ENCODE measurements at regions not wholly inside any gene's neighbourhood (a gene's known extent, or its start where the extent isn't known, plus 50 kb on each side); places are given as distances from the start of the nearest gene placed in this dataset.

DNA sequence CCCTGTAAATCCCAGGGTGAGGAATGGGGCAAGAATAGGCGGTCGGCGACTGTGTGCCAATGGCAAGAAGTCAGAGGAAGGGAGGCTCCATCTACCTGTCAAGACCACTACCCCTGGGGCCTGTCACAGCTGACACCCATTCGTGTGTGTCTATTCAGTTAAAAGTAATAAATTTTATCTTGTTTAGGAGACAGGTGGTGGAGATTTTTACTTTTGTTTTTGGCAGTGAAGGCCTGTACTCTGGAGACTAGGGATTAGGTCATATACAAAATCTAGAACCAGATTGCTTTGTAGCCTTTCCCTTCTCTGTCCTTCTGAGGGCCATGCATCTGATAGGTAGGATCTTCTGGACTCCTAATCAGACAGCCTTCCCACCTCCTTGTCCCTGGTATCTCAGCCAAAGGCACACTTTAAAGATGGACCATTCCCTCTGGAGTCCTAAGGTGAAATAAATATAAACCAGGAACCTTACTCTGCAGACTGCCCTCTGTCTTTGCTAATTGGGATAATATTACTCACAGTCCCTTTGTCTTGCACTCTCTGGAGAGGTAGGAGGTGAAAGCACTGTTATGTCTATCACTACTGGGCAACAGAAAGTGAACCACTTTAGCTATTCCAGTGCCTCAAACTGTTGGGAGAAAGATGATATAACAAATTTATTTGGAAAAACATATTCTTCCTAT, 213.2 kb upstream of the ACTBL2 start:
- DNase-seq: no peak
- TF ChIP-seq GATA1 (IDR thresholded peaks at IDR 0.05; ENCODE audit: low read depth, low read length) (no peak), POLR2A (IDR thresholded peaks at IDR 0.05; ENCODE audit: low read length) (no peak)

DNA sequence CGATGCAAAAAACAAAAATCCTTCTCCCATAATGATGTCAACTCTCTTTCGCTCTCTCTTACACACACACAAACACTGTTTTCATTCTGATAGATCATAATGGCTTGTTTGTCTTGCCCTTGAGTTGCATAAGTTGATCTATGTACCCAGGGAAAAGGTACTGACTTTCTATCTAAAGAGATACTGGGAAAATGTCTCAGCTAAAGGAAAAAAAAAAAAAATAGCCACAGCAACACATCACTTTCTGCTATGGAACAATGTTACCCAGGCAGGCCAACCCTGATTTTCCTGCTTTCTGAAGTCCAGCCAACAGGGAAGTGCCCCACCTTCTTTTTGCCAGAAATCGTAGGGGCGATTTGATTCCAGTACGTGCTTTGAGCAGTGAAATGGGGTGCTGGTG, 212.6 kb upstream of the ACTBL2 start:
- TF ChIP-seq POLR2A (IDR thresholded peaks at IDR 0.05; ENCODE audit: low read length) (no peak), GATA1 (IDR thresholded peaks at IDR 0.05; ENCODE audit: low read depth, low read length) (no peak)
- no peak for DNase-seq

DNA sequence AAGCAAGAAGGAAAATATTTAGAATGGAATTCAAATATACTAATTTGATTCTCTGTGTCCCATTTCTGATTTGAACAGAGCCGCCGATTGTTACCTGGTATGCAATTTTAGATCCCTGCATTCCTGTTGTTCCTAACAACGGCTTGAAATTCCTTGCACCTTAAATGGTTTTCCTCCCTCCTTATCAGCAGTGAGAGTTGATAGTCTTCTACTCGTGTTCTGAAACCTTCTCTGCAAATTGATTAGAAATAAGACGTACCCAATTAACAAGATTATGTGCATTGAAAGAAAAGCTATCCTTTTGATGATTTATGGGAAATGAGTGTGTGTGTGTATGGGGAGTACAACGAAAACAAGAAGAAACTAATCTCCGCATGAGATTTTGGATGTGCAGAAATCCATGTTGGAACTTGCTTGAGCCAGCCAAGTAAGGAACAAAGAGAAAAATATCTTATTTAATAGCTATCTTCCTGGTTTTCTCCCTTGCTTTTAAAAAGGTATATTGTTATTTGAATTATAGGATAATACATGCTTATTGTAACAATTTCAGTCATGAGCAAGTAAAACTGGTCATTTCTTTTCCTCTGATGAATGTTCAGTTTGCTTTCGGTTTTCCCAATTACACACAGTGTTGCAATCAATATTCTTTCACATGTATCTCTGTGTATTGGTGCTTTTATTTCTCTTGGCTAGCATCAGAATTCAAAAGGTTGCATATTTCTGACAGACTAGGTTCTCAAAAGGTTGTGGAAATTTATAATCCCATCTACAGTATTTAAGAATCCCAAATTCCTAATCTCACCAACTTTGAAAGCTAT, 211.1 kb upstream of the ACTBL2 start:
- TF ChIP-seq GATA1 (IDR thresholded peaks at IDR 0.05; ENCODE audit: low read depth, low read length): no peak
- no peak for TF ChIP-seq POLR2A (IDR thresholded peaks at IDR 0.05; ENCODE audit: low read length)

DNA sequence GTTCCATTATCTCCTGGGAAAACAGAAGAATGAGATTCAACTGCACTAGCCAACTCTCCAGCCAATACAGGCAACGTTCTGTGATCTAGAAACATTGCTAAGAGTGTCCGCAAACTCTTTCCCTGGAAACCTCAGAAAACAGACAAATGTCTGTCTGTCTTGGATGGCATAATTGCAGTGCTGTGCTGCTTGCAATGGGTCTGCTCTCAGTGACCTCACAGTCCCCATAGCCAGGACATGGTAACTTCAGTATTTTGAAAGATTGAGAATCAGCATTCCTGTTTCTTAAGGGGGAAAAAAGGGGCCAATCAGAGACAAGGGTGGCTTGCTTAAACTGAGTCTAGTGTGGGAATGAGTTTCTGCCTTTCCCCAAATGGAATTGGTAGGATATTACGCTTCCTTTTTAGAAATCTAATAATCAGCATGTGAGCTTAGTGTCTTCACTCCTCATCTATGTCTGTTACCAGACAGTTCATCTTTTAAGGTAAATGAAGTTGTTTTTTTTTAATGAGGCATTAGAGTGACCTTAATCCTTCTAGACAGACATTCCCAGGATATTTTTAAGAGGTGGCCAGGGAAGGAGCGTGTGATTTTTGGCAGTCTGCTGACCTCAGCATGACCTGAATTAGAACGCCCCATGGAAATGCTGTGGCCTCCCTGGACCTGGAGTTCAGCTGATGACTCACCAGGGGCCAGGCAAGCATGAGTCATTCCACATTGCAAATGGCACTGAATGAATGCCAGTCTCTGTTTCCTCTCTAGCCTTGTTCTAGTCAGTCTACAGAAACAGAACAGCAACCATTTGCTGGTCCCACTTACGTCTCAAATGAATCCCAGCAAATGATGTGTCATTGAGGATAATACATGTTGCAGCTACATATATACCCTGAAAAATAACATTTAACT, 210.2 kb upstream of the ACTBL2 start:
- TF ChIP-seq GATA1 (IDR thresholded peaks at IDR 0.05; ENCODE audit: low read depth, low read length) (no peak), POLR2A (IDR thresholded peaks at IDR 0.05; ENCODE audit: low read length) (no peak)
- peak; percentile 12 to 74 for DNase-seq

More for the DNA sequence above, 211.1 kb upstream of the ACTBL2 start:
- DNase-seq: peak in 1 of 2 experiments; percentile 7

DNA sequence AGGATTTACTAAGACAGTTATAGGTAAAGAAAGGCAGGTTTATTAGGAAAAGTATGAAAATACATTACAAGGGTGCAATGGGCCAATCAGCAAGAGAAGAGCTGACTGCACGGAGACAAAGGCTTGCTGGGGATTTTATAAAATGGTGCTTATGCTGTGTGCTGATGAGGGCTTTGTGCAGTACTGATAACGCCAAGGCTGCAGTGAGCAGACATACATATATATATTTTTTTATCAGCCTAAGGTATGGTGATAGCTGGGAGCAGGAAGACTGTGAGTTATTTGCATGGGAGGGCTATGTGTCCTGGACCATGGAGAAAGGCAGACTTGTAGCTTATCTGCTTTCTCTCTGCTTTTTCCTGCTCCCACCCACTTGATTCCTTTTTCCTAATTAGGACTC, 208.1 kb upstream of the ACTBL2 start:
- no peak for TF ChIP-seq GATA1 (IDR thresholded peaks at IDR 0.05; ENCODE audit: low read depth, low read length)
- TF ChIP-seq POLR2A (IDR thresholded peaks at IDR 0.05; ENCODE audit: low read length): no peak
- DNase-seq: no peak

DNA sequence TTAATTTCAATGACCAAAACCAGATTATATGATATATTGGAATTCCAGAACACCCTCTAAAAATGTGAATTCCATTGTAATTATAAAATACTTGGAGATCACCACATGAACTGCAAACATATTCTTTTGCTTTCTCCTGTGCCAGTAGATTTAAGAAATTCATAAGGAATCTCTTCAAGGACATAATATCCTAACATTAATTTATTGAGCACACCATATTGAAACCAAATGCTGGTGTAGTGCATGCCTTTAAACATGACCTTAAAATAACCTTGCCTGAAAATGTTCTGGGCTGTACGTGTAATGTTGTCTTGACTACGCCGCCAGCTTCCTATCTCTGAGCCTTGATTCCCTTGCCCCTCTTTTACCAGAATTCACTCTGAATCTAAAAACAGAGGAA, 205.0 kb upstream of the ACTBL2 start:
- TF ChIP-seq GATA1 (IDR thresholded peaks at IDR 0.05; ENCODE audit: low read depth, low read length) (no peak), POLR2A (IDR thresholded peaks at IDR 0.05; ENCODE audit: low read length) (no peak)
- no peak for DNase-seq

DNA sequence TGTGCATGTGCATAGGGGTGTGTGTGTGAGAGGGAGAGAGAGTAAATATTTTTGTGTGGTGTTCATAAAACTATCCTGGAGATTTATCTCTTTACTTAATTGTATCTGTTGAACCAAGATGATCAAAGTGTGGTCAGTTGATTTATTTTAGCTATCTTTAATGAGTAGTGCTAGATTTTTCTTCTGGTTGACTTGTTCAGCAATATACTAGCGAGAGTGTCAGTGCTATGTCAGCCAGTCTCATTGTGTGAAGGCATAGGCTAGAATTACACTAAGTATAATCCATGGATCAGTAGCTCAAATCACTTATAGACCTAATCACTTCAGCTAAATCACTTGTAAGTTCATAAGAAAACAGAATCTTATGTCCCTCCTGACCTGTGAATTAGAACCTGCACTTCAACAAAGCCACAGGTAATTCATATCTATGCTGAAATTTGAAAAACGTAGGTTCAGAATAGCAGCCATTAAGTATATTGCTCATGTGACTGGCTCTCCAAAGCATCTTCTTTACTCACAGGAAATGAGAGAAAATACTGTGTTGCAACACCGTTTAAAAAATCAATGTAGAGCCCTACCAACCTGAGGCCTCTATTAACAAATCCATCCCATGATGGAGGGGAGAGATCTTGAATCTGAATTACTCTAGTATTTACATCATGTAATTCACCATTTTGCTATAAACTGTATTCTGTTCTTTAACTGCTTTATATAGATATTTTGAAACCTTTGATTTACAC, 203.1 kb upstream of the ACTBL2 start:
- TF ChIP-seq GATA1 (IDR thresholded peaks at IDR 0.05; ENCODE audit: low read depth, low read length): no peak
- no peak for TF ChIP-seq POLR2A (IDR thresholded peaks at IDR 0.05; ENCODE audit: low read length)

DNA sequence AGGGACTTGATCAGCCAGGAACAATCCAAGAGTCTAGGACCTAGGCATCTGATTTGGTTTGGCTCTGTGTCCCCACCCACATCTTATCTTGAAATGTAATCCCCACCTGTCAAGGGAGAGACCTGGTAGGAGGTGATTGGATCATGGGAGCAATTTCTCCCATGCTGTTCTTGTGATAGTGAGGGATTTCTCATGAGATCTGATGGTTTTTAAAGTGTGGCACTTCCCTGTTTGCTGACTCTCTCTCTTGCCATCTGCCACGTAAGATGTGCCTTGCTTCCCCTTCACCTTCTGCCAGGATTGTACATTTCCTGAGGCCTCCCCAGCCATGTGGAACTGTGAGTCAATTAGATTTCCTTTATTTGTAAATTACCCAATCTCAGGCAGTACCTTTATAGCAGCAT, 201.7 kb upstream of the ACTBL2 start:
- DNase-seq: peak in 1 of 2 experiments; percentile 23
- no peak for TF ChIP-seq POLR2A (IDR thresholded peaks at IDR 0.05; ENCODE audit: low read length)
- TF ChIP-seq GATA1 (IDR thresholded peaks at IDR 0.05; ENCODE audit: low read depth, low read length): no peak

More for the DNA sequence above, 203.1 kb upstream of the ACTBL2 start:
- DNase-seq: no peak

DNA sequence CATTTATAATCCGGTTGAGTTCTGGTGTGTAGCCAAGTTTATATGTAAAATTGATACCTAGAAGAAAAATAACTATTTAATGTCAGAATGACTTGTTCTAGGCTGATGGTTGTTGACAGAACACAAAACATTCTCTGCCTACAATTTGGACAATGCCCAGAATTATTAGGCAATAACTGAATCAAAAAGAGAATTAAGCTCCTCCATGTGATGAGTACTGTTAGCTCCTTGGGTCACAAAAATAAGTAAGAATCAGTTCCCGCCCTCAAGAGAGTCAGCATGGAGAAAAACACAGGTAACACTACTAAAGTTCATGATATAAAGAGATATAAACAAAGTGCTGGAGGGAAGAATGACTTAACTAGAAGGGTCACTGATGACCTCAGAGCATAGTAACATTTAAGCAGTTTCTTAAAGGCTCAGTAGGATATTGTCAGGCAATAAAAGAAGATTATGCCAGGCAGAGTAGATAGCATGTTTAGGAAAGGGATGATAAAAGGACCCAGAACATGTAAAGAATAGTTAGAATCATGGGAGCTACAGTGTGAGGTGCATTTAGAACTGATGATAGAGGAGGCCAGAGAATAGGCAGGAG, 200.5 kb upstream of the ACTBL2 start:
- TF ChIP-seq GATA1 (IDR thresholded peaks at IDR 0.05; ENCODE audit: low read depth, low read length) (no peak), POLR2A (IDR thresholded peaks at IDR 0.05; ENCODE audit: low read length) (no peak)
- DNase-seq: no peak

DNA sequence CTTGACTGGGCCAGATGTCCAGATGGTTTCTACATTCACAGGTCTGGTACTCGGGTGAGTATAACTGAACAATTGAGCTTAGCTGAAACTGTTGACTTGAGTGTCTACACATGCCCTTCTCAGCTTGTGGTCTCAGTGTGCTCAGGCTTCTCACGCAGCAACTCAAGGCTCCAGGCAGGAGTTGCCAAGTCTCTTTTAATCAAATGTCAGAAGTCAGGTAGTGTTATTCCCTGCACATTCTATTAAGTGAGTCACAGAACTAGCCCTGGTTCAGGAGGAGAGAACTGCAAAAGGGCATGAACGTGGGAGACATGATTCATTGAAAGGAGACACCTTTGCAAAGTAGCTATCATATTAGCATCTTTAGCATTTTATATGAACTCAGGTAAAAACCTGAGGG, 199.3 kb upstream of the ACTBL2 start:
- no peak for TF ChIP-seq POLR2A (IDR thresholded peaks at IDR 0.05; ENCODE audit: low read length)
- TF ChIP-seq GATA1 (IDR thresholded peaks at IDR 0.05; ENCODE audit: low read depth, low read length): no peak
- DNase-seq: no peak

DNA sequence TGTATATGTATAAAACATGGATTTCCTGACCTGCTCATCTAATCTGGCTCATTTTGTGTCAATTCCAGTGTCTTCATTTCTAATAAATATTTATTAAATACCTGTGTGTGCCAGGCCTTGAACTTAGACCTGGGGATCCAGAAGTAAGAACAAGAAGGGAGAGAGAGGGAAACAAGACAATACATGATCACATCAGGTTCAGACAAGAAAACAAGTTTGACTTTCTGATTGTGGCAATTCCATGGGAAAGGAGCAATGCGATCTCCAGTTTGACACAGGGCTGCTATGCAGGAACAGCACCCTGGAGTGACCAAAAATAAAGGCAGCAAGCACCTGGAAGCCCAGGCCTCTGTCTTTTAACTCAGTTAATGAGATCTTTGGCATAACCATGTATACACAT, 198.1 kb upstream of the ACTBL2 start:
- DNase-seq: no peak
- TF ChIP-seq POLR2A (IDR thresholded peaks at IDR 0.05; ENCODE audit: low read length): no peak
- TF ChIP-seq GATA1 (IDR thresholded peaks at IDR 0.05; ENCODE audit: low read depth, low read length): no peak

DNA sequence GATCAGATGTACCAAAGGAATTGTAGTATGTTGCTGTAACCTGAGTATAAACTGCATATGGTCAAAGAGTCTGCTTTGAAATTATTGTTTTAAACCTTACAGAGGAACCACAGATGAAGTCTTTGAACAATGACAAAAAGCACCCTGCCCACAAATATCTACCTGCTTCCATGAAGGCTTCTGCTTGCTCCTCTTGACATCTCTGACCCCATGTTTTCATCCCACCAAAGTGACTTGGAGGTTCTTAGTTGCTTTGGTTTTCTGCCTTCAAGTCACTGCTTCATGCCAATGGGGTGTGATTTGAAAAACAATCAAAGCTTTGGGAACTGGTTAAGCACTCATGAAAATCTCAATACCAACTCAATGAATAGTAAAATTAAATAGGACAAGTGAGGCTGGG, 194.6 kb upstream of the ACTBL2 start:
- TF ChIP-seq GATA1 (IDR thresholded peaks at IDR 0.05; ENCODE audit: low read depth, low read length): no peak
- TF ChIP-seq POLR2A (IDR thresholded peaks at IDR 0.05; ENCODE audit: low read length): no peak
- DNase-seq: no peak
